Esophagus squamous epithelium (tissue), 4 donors: ENCODE measurements at regions not wholly inside any gene's neighbourhood (a gene's known extent, or its start where the extent isn't known, plus 50 kb on each side); places are given as distances from the start of the nearest gene placed in this dataset.

Experiments used
- CTCF ChIP-seq, 6 experiments: fragments of 450-650 bp in 4 of 6; fragments of 200-600 bp in 2 of 6; sonication (generic) in 2 of 6; IDR thresholded peaks; one replicate each; pipeline ENCODE4 v1.5.1; 2016 to 2019; ENCODE audit warnings: antibody characterized with exemption in 6 of 6, mild to moderate bottlenecking in 4 of 6, moderate library complexity in 4 of 6
- POLR2A ChIP-seq, 4 donors: fragments of 450-650 bp; IDR thresholded peaks; one replicate each; pipeline ENCODE4 v1.6.1; 2017; ENCODE audit warnings: antibody characterized with exemption in 4 of 4, mild to moderate bottlenecking in 4 of 4, moderate library complexity in 3 of 4

- TF ChIP-seq POLR2A (IDR thresholded peaks at IDR 0.05): no peak
- TF ChIP-seq CTCF (IDR thresholded peaks at IDR 0.05): no peak
Measured at GRCh38 chr20:60345106-60345505, 386.9 kb downstream of the CDH26 start.
